A673 (cell line): ENCODE measurements at regions not wholly inside any gene's neighbourhood (a gene's known extent, or its start where the extent isn't known, plus 50 kb on each side); places are given as distances from the start of the nearest gene placed in this dataset.

Experiments
- EZH2 ChIP-seq: fragments of 200-600 bp; sonication (generic); IDR thresholded peaks from 2 replicates; pipeline ENCODE4 v1.6.1; 2017; ENCODE audit warnings: borderline replicate concordance, low read depth, mild to moderate bottlenecking, mixed read lengths, antibody characterized with exemption, low read length; ENCODE audit not compliant: poor library complexity, severe bottlenecking
- TF ChIP-seq, protein P1 (sequence below): fragments of 300-800, 200-600 bp; sonication (generic); conservative IDR thresholded peaks from 2 replicates; pipeline ENCODE4 v1.5.1; 2017; ENCODE audit warnings: low read depth, mild to moderate bottlenecking, antibody characterized with exemption, low read length, moderate library complexity, mixed read lengths

GRCh38 chr5:2695200-2695891 is 56.1 kb downstream of the IRX2 start:
- TF ChIP-seq, protein P1, sequence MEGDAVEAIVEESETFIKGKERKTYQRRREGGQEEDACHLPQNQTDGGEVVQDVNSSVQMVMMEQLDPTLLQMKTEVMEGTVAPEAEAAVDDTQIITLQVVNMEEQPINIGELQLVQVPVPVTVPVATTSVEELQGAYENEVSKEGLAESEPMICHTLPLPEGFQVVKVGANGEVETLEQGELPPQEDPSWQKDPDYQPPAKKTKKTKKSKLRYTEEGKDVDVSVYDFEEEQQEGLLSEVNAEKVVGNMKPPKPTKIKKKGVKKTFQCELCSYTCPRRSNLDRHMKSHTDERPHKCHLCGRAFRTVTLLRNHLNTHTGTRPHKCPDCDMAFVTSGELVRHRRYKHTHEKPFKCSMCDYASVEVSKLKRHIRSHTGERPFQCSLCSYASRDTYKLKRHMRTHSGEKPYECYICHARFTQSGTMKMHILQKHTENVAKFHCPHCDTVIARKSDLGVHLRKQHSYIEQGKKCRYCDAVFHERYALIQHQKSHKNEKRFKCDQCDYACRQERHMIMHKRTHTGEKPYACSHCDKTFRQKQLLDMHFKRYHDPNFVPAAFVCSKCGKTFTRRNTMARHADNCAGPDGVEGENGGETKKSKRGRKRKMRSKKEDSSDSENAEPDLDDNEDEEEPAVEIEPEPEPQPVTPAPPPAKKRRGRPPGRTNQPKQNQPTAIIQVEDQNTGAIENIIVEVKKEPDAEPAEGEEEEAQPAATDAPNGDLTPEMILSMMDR, result no peak
- TF ChIP-seq EZH2, result no peak
